IMR-90 (cell line): ENCODE measurements at regions not wholly inside any gene's neighbourhood (a gene's known extent, or its start where the extent isn't known, plus 50 kb on each side); places are given as distances from the start of the nearest gene placed in this dataset.

Experiments
- ATAC-seq: fragments of 200-7000 bp; cut with Tn5 transposase; 2 replicates; pipeline ENCODE4 v1.9.1; 2020; ENCODE audit warnings: low read depth, mild to moderate bottlenecking, moderate library complexity
- BruUV-seq: library from RNA; stranded (reverse); fragments of 400-500 nt; replicated peaks from 2 replicates; lab custom pipeline; 2021; lab: Mats Ljungman, UMichigan
- CTCF ChIA-PET: fragments of 300-600 bp; formaldehyde crosslinking; extraction: SDS; loops from one replicate; lab custom pipeline; 2021; ENCODE audit warnings: antibody characterized with exemption; lab: Yijun Ruan, JAX
- POLR2A ChIA-PET: fragments of 300-600 bp; sonication (Branson Sonifier 250); formaldehyde crosslinking; loops from one replicate; lab custom pipeline; 2022; ENCODE audit warnings: antibody characterized with exemption; ENCODE audit not compliant: unreplicated experiment; lab: Charles Lee
- DNase-seq: peaks from one replicate; pipeline ENCODE4 v3.0.0; 2013
- H2AFZ ChIP-seq: replicated peaks from 2 replicates; pipeline ENCODE3; 2013; ENCODE audit warnings: low read length, mild to moderate bottlenecking; ENCODE audit not compliant: poor library complexity
- H2AK5ac ChIP-seq: 2 replicates; pipeline ENCODE4 v1.6.1; 2013; ENCODE audit warnings: low read depth, low read length, inconsistent platforms
- H2AK9ac ChIP-seq: replicated peaks from 2 replicates; pipeline ENCODE3; 2013; ENCODE audit warnings: mild to moderate bottlenecking, low read depth, low read length, moderate library complexity; ENCODE audit not compliant: poor library complexity
- H2BK120ac ChIP-seq: 2 replicates; pipeline ENCODE4 v1.6.1; 2013; ENCODE audit warnings: low read depth, low read length, inconsistent platforms
- H2BK15ac ChIP-seq: 3 replicates; pipeline ENCODE4 v1.6.1; 2013; ENCODE audit warnings: low read depth, low read length, inconsistent platforms
- H2BK20ac ChIP-seq: 2 replicates; pipeline ENCODE4 v1.6.1; 2013; ENCODE audit warnings: low read depth, mild to moderate bottlenecking, inconsistent platforms, low read length, moderate library complexity
- H2BK5ac ChIP-seq: 2 replicates; pipeline ENCODE4 v1.6.1; 2013; ENCODE audit warnings: mild to moderate bottlenecking, low read depth, low read length, inconsistent platforms; ENCODE audit not compliant: poor library complexity, severe bottlenecking
- H3K14ac ChIP-seq: replicated peaks from 2 replicates; pipeline ENCODE4 v1.6.1; 2013; ENCODE audit warnings: low read depth, low read length, inconsistent platforms
- H3K18ac ChIP-seq: 2 replicates; pipeline ENCODE4 v1.6.1; 2013; ENCODE audit warnings: low read depth, low read length, control low read depth
- H3K23ac ChIP-seq: 2 replicates; pipeline ENCODE4 v1.6.1; 2013; ENCODE audit warnings: low read depth, low read length, inconsistent platforms
- H3K27ac ChIP-seq: 2 replicates; pipeline ENCODE4 v1.5.1; 2013; ENCODE audit warnings: mild to moderate bottlenecking, control low read depth, low read length; ENCODE audit not compliant: insufficient read depth
- H3K27me3 ChIP-seq: 2 replicates; pipeline ENCODE4 v1.6.1; 2013; ENCODE audit warnings: low read length; ENCODE audit not compliant: control insufficient read depth, insufficient read depth
- H3K36me3 ChIP-seq: 2 replicates; pipeline ENCODE4 v1.6.1; 2013; ENCODE audit warnings: low read length, mixed read lengths; ENCODE audit not compliant: control insufficient read depth, insufficient read depth
- H3K4ac ChIP-seq: 2 replicates; pipeline ENCODE4 v1.6.1; 2013; ENCODE audit warnings: low read depth, low read length, inconsistent platforms
- H3K4me1 ChIP-seq: 2 replicates; pipeline ENCODE4 v1.6.1; 2013; ENCODE audit warnings: low read length, mixed read lengths; ENCODE audit not compliant: control insufficient read depth, insufficient read depth
- H3K4me2 ChIP-seq: 2 replicates; pipeline ENCODE4 v1.6.1; 2013; ENCODE audit warnings: low read depth, mild to moderate bottlenecking, control low read depth, low read length, moderate library complexity
- H3K4me3 ChIP-seq: 2 replicates; pipeline ENCODE4 v1.5.1; 2013; ENCODE audit warnings: low read depth, mild to moderate bottlenecking, control low read depth, low read length, moderate library complexity; ENCODE audit not compliant: insufficient read depth
- H3K56ac ChIP-seq: 2 replicates; pipeline ENCODE4 v1.6.1; 2013; ENCODE audit warnings: low read length, inconsistent platforms; ENCODE audit not compliant: insufficient read depth; ENCODE audit errors: extremely low read depth
- H3K79me1 ChIP-seq, 2 experiments: 2 replicates each; pipeline ENCODE4 v1.6.1; 2013; ENCODE audit warnings: low read length in 2 of 2, inconsistent platforms in 1 of 2, low read depth in 1 of 2
- H3K9ac ChIP-seq: 2 replicates; pipeline ENCODE4 v1.6.1; 2013; ENCODE audit warnings: low read depth, low read length, control low read depth
- H3K9me1 ChIP-seq: 2 replicates; pipeline ENCODE4 v1.6.1; 2013; ENCODE audit warnings: low read length, inconsistent platforms; ENCODE audit not compliant: insufficient read depth
- H3K9me3 ChIP-seq: 2 replicates; pipeline ENCODE4 v1.6.1; 2013; ENCODE audit warnings: low read length; ENCODE audit not compliant: control insufficient read depth, insufficient read depth
- H4K20me1 ChIP-seq: 2 replicates; pipeline ENCODE4 v1.6.1; 2013; ENCODE audit warnings: low read length, inconsistent platforms; ENCODE audit not compliant: insufficient read depth
- H4K5ac ChIP-seq: 2 replicates; pipeline ENCODE4 v1.6.1; 2013; ENCODE audit warnings: mild to moderate bottlenecking, low read depth, low read length, control low read depth
- H4K8ac ChIP-seq, 2 experiments: 2 replicates each; pipeline ENCODE4 v1.6.1; 2013; ENCODE audit warnings: low read depth in 2 of 2, low read length in 2 of 2, control low read depth in 1 of 2, inconsistent platforms in 1 of 2
- H4K91ac ChIP-seq: 2 replicates; pipeline ENCODE4 v1.6.1; 2013; ENCODE audit warnings: low read depth, low read length, inconsistent platforms; ENCODE audit not compliant: insufficient read depth
- BHLHE40 ChIP-seq: fragments of 150-350 bp; IDR thresholded peaks from 2 replicates; pipeline ENCODE4 v1.6.1; 2016; ENCODE audit warnings: mild to moderate bottlenecking, low read depth, low read length
- CEBPB ChIP-seq: IDR thresholded peaks from 2 replicates; pipeline ENCODE4 v1.6.1; 2012; ENCODE audit warnings: low read depth, low read length, improper control_type of control experiment
- CHD1 ChIP-seq: IDR thresholded peaks from 2 replicates; pipeline ENCODE4 v1.6.1; 2012; ENCODE audit warnings: low read depth, low read length, improper control_type of control experiment
- CTCF ChIP-seq: conservative IDR thresholded peaks from 2 replicates; pipeline ENCODE4 v1.5.1; 2012; ENCODE audit warnings: mild to moderate bottlenecking, low read depth, low read length, improper control_type of control experiment
- ELK1 ChIP-seq: fragments of 150-350 bp; IDR thresholded peaks from 2 replicates; pipeline ENCODE4 v1.6.1; 2016; ENCODE audit warnings: low read depth, mild to moderate bottlenecking, low read length, moderate library complexity, borderline replicate concordance
- FOS ChIP-seq: fragments of 150-350 bp; IDR thresholded peaks from 2 replicates; pipeline ENCODE4 v1.6.1; 2016; ENCODE audit warnings: low read depth, low read length
- MAFK ChIP-seq: IDR thresholded peaks from 2 replicates; pipeline ENCODE4 v1.6.1; 2012; ENCODE audit warnings: low read depth, low read length, improper control_type of control experiment
- MAZ ChIP-seq: IDR thresholded peaks from 2 replicates; pipeline ENCODE4 v1.6.1; 2012; ENCODE audit warnings: low read depth, mild to moderate bottlenecking, low read length, improper control_type of control experiment, moderate library complexity, borderline replicate concordance
- MXI1 ChIP-seq: IDR thresholded peaks from 2 replicates; pipeline ENCODE4 v1.6.1; 2012; ENCODE audit warnings: low read depth, mild to moderate bottlenecking, low read length, moderate library complexity, borderline replicate concordance
- NFE2L2 ChIP-seq: fragments of 150-350 bp; IDR thresholded peaks from 2 replicates; pipeline ENCODE4 v1.6.1; 2016; ENCODE audit warnings: low read depth, mild to moderate bottlenecking, low read length
- POLR2A ChIP-seq: IDR thresholded peaks from 2 replicates; pipeline ENCODE4 v1.6.1; 2012; ENCODE audit warnings: mild to moderate bottlenecking, low read depth, low read length
- RAD21 ChIP-seq: IDR thresholded peaks from 2 replicates; pipeline ENCODE4 v1.6.1; 2012; ENCODE audit warnings: low read length, improper control_type of control experiment
- RCOR1 ChIP-seq: IDR thresholded peaks from 2 replicates; pipeline ENCODE4 v1.6.1; 2012; ENCODE audit warnings: mild to moderate bottlenecking, low read length, improper control_type of control experiment; ENCODE audit not compliant: insufficient replicate concordance
- RFX5 ChIP-seq: IDR thresholded peaks from 2 replicates; pipeline ENCODE4 v1.8.0; 2012; ENCODE audit warnings: low read depth, mild to moderate bottlenecking, low read length, moderate library complexity
- SMC3 ChIP-seq: fragments of 150-350 bp; IDR thresholded peaks from 2 replicates; pipeline ENCODE4 v1.6.1; 2016; ENCODE audit warnings: low read depth, mild to moderate bottlenecking, antibody characterized with exemption, low read length, moderate library complexity
- dilution Hi-C: fragments of 300-500 bp; cut with HindIII; formaldehyde crosslinking; loops from one replicate; pipeline ENCODE4 v1.14.3; 2018; ENCODE audit warnings: low sequenced_read_pairs; ENCODE audit not compliant: unreplicated experiment
- in situ Hi-C: fragments of 300-500 bp; cut with MboI; formaldehyde crosslinking; loops from 3 replicates; pipeline ENCODE4 v1.14.3; 2019; ENCODE audit warnings: low sequenced_read_pairs, inconsistent platforms, mixed read lengths
- intact Hi-C: fragments of 100-400 bp; cut with micrococcal nuclease; formaldehyde crosslinking; loops from 2 replicates; pipeline ENCODE4 v1.10.0; 2022
- TF ChIP-seq, protein P1 (sequence below): fragments of 150-350 bp; IDR thresholded peaks from 2 replicates; pipeline ENCODE4 v1.6.1; 2017; ENCODE audit warnings: mild to moderate bottlenecking, antibody characterized with exemption, low read length, low read depth

DNA sequence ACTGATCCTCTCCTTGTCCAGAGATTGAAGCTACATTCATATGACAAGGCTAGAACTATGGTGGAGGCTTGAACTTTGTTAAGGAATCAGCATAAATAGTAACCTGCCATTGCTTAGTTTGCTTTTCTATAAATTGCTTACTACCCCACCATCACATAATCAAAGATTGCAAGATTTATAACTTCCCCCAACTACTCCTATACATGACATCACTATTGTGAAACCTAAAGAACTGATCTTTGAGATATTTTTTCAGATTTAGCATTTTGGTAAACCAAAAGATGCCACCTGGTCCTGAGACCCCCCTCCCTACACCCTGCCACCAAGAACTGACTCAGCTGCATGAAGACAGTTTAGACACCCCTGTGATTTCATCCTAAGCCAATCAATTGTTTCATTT lies 385.3 kb downstream of the CDC5L start:
- Histone ChIP-seq H3K9me3 (peaks cover 2% of the 10 kb centered on the region; the same call in 1 of the 2 replicates), H3K27ac (no peak overlapping the region), H4K5ac (no peak overlapping the region), H3K27me3 (peaks cover 15% of the 10 kb centered on the region), H2BK5ac (no peak overlapping the region), H2AK9ac (no peak overlapping the region), H2AK5ac (no peak overlapping the region), H3K23ac (no peak overlapping the region), H4K20me1 (no peaks in the 10 kb centered on the region), H3K4me2 (no peak overlapping the region), H3K18ac (no peak overlapping the region), H3K79me1 (no peaks in the 10 kb centered on the region), H4K91ac (no peak overlapping the region), H4K8ac (no peak overlapping the region), H3K14ac (no peak overlapping the region), H2AFZ (no peak overlapping the region), H3K4ac (no peak overlapping the region), H2BK20ac (no peak overlapping the region), H3K4me3 (no peak overlapping the region), H3K36me3 (no peaks in the 10 kb centered on the region), H3K9ac (no peak overlapping the region), H2BK15ac (no peak overlapping the region), H3K56ac (no peak overlapping the region), H2BK120ac (no peak overlapping the region), H3K9me1 (no peaks in the 10 kb centered on the region), H3K4me1 (no peaks in the 10 kb centered on the region)
- CTCF ChIA-PET = no interaction called here
- BruUV-seq = no TSS peak
- dilution Hi-C loops (no loop called here), intact Hi-C loops (no loop called here), in situ Hi-C loops (no loop called here)
- DNase-seq (no peak), ATAC-seq (no peak)
- TF ChIP-seq, protein P1, sequence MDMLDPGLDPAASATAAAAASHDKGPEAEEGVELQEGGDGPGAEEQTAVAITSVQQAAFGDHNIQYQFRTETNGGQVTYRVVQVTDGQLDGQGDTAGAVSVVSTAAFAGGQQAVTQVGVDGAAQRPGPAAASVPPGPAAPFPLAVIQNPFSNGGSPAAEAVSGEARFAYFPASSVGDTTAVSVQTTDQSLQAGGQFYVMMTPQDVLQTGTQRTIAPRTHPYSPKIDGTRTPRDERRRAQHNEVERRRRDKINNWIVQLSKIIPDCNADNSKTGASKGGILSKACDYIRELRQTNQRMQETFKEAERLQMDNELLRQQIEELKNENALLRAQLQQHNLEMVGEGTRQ = no peak
- TF ChIP-seq MAFK = no peak
- TF ChIP-seq NFE2L2 = no peak
- TF ChIP-seq POLR2A = no peak
- no peak for TF ChIP-seq CEBPB
- TF ChIP-seq MAZ = no peak
- TF ChIP-seq CTCF = no peak
- TF ChIP-seq RCOR1 = no peak
- TF ChIP-seq FOS = no peak
- no peak for TF ChIP-seq BHLHE40
- no peak for TF ChIP-seq CHD1
- TF ChIP-seq RFX5 = no peak
- no peak for TF ChIP-seq MXI1
- no peak for TF ChIP-seq RAD21
- no peak for TF ChIP-seq ELK1
- TF ChIP-seq SMC3 = no peak
- POLR2A ChIA-PET = no interaction called here
